DOHH2 (cell line): ENCODE measurements at regions not wholly inside any gene's neighbourhood (a gene's known extent, or its start where the extent isn't known, plus 50 kb on each side); places are given as distances from the start of the nearest gene placed in this dataset.

Experiments used
- H3F3A ChIP-seq: fragments of 200-600 bp; sonication (generic), shearing (Covaris generic); 2 replicates; pipeline ENCODE4 v1.6.0; 2016; ENCODE audit warnings: antibody characterized with exemption, mild to moderate bottlenecking; ENCODE audit not compliant: control insufficient read depth, insufficient read depth
- H3K27ac ChIP-seq: fragments of 200-600 bp; sonication (generic); 2 replicates; pipeline ENCODE4 v1.5.1; 2014; ENCODE audit warnings: low read depth, mild to moderate bottlenecking, low read length, moderate library complexity
- H3K27me3 ChIP-seq: fragments of 200-600 bp; sonication (generic); 2 replicates; pipeline ENCODE4 v1.6.1; 2014; ENCODE audit warnings: mild to moderate bottlenecking, low read length, mixed read lengths; ENCODE audit not compliant: control insufficient read depth
- H3K36me3 ChIP-seq: fragments of 200-600 bp; sonication (generic); 2 replicates; pipeline ENCODE4 v1.6.1; 2014; ENCODE audit warnings: mild to moderate bottlenecking, low read length, moderate library complexity, mixed read lengths; ENCODE audit not compliant: control insufficient read depth
- H3K4me1 ChIP-seq: fragments of 200-600 bp; sonication (generic); 2 replicates; pipeline ENCODE4 v1.6.1; 2014; ENCODE audit warnings: mild to moderate bottlenecking, low read length, mixed read lengths; ENCODE audit not compliant: control insufficient read depth
- H3K4me2 ChIP-seq: fragments of 200-600 bp; sonication (generic); 2 replicates; pipeline ENCODE4 v1.6.0; 2014; ENCODE audit warnings: mild to moderate bottlenecking, low read length, moderate library complexity
- H3K4me3 ChIP-seq: fragments of 200-600 bp; sonication (generic); 2 replicates; pipeline ENCODE4 v1.5.1; 2014; ENCODE audit warnings: mild to moderate bottlenecking, low read length, mixed read lengths
- H3K79me2 ChIP-seq: fragments of 200-600 bp; sonication (generic); 2 replicates; pipeline ENCODE4 v1.6.1; 2014; ENCODE audit warnings: mild to moderate bottlenecking, low read length, mixed read lengths; ENCODE audit not compliant: control insufficient read depth
- H3K9me2 ChIP-seq: fragments of 200-600 bp; sonication (generic); replicated peaks from 2 replicates; pipeline ENCODE4 v1.6.1; 2014; ENCODE audit warnings: mild to moderate bottlenecking, low read length, mixed read lengths; ENCODE audit not compliant: control insufficient read depth
- H3K9me3 ChIP-seq: fragments of 200-600 bp; sonication (generic); 2 replicates; pipeline ENCODE4 v1.6.1; 2014; ENCODE audit warnings: antibody characterized with exemption, low read length, mixed read lengths; ENCODE audit not compliant: control insufficient read depth, insufficient read depth
- H4K20me1 ChIP-seq: fragments of 200-600 bp; sonication (generic); 2 replicates; pipeline ENCODE4 v1.6.0; 2014; ENCODE audit warnings: low read depth, mild to moderate bottlenecking, antibody characterized with exemption, low read length, moderate library complexity; ENCODE audit not compliant: control insufficient read depth, insufficient read depth
- CTCF ChIP-seq: fragments of 200-600 bp; sonication (generic); IDR thresholded peaks from one replicate; pipeline ENCODE4 v1.5.1; 2014; ENCODE audit warnings: antibody characterized with exemption, mild to moderate bottlenecking, low read depth, low read length; ENCODE audit not compliant: poor library complexity, severe bottlenecking
- EZH2phosphoT487 ChIP-seq: fragments of 200-600 bp; sonication (generic); IDR thresholded peaks from 2 replicates; pipeline ENCODE4 v1.6.1; 2017; ENCODE audit warnings: borderline replicate concordance, mild to moderate bottlenecking, antibody characterized with exemption, low read length, moderate library complexity, mixed read lengths

GRCh38 chr7:136133551-136133950 lies 156.4 kb upstream of the MTPN start:
- Histone ChIP-seq H3K4me2 (no peak overlapping the region), H3K4me1 (no peaks in the 10 kb centered on the region), H3K27ac (no peak overlapping the region), H3K9me3 (no peaks in the 10 kb centered on the region), H3K9me2 (no peaks in the 10 kb centered on the region), H3K36me3 (no peaks in the 10 kb centered on the region), H3K79me2 (no peaks in the 10 kb centered on the region), H3K4me3 (no peak overlapping the region), H3K27me3 (no peaks in the 10 kb centered on the region), H4K20me1 (no peaks in the 10 kb centered on the region), H3F3A (no peaks in the 10 kb centered on the region)
- no peak for TF ChIP-seq CTCF
- no peak for TF ChIP-seq EZH2phosphoT487

- no peaks in the 10 kb centered on the region for H3K4me1 ChIP-seq
Measured at GRCh38 chr7:136131304-136131630, 154.1 kb upstream of the MTPN start.

GRCh38 chr7:136130511-136131303 lies 153.5 kb upstream of the MTPN start:
- TF ChIP-seq EZH2phosphoT487: no peak
- no peak for TF ChIP-seq CTCF
- no peaks in the 10 kb centered on the region for H3K27me3 ChIP-seq
- H3K4me3 ChIP-seq: no peak overlapping the region
- H4K20me1 ChIP-seq: no peaks in the 10 kb centered on the region
- no peaks in the 10 kb centered on the region for H3F3A ChIP-seq
- no peaks in the 10 kb centered on the region for H3K36me3 ChIP-seq
- no peaks in the 10 kb centered on the region for H3K4me1 ChIP-seq
- H3K4me2 ChIP-seq: no peak overlapping the region
- H3K9me2 ChIP-seq: no peaks in the 10 kb centered on the region
- H3K9me3 ChIP-seq: no peaks in the 10 kb centered on the region
- no peaks in the 10 kb centered on the region for H3K79me2 ChIP-seq
- no peak overlapping the region for H3K27ac ChIP-seq

More at GRCh38 chr7:136131304-136131630, 154.1 kb upstream of the MTPN start:
- TF ChIP-seq EZH2phosphoT487: no peak
- no peak for TF ChIP-seq CTCF
- Histone ChIP-seq H3K9me3 (no peaks in the 10 kb centered on the region), H3K27ac (no peak overlapping the region), H3K36me3 (no peaks in the 10 kb centered on the region), H3K4me2 (no peak overlapping the region), H3K4me3 (no peak overlapping the region), H3K79me2 (no peaks in the 10 kb centered on the region), H3F3A (no peaks in the 10 kb centered on the region), H4K20me1 (no peaks in the 10 kb centered on the region), H3K27me3 (no peaks in the 10 kb centered on the region), H3K9me2 (no peaks in the 10 kb centered on the region)
